Testis (tissue), 2 donors: ENCODE measurements at regions not wholly inside any gene's neighbourhood (a gene's known extent, or its start where the extent isn't known, plus 50 kb on each side); places are given as distances from the start of the nearest gene placed in this dataset.

Source experiments
- POLR2A ChIP-seq: fragments of 450-650 bp; IDR thresholded peaks from one replicate; pipeline ENCODE4 v1.6.1; 2017; ENCODE audit warnings: antibody characterized with exemption, mild to moderate bottlenecking, moderate library complexity
- TF ChIP-seq, protein P1 (sequence below), 3 experiments: fragments of 450-650 bp in 2 of 3; fragments of 200-600 bp in 1 of 3; sonication (generic) in 1 of 3; IDR thresholded peaks; one replicate each; pipeline ENCODE4 v1.5.1; 2016 to 2019; ENCODE audit warnings: antibody characterized with exemption in 3 of 3, mild to moderate bottlenecking in 2 of 3, moderate library complexity in 1 of 3

- TF ChIP-seq, protein P1, sequence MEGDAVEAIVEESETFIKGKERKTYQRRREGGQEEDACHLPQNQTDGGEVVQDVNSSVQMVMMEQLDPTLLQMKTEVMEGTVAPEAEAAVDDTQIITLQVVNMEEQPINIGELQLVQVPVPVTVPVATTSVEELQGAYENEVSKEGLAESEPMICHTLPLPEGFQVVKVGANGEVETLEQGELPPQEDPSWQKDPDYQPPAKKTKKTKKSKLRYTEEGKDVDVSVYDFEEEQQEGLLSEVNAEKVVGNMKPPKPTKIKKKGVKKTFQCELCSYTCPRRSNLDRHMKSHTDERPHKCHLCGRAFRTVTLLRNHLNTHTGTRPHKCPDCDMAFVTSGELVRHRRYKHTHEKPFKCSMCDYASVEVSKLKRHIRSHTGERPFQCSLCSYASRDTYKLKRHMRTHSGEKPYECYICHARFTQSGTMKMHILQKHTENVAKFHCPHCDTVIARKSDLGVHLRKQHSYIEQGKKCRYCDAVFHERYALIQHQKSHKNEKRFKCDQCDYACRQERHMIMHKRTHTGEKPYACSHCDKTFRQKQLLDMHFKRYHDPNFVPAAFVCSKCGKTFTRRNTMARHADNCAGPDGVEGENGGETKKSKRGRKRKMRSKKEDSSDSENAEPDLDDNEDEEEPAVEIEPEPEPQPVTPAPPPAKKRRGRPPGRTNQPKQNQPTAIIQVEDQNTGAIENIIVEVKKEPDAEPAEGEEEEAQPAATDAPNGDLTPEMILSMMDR (IDR thresholded peaks at IDR 0.05), result no peak
- TF ChIP-seq POLR2A, result no peak
These were observed 83.5 kb upstream of the WAC start for GRCh38 chr10:28449382-28449781.
